Mesodermal cell (in vitro differentiated cells): ENCODE measurements at regions not wholly inside any gene's neighbourhood (a gene's known extent, or its start where the extent isn't known, plus 50 kb on each side); places are given as distances from the start of the nearest gene placed in this dataset.

Experiments used
- H3K27ac ChIP-seq: 2 replicates; pipeline ENCODE4 v1.7.0; 2013; ENCODE audit warnings: mild to moderate bottlenecking, low read depth, low read length, moderate library complexity; ENCODE audit not compliant: severe bottlenecking
- H3K36me3 ChIP-seq: 2 replicates; pipeline ENCODE4 v1.7.1; 2013; ENCODE audit warnings: mild to moderate bottlenecking, low read length, moderate library complexity; ENCODE audit not compliant: control insufficient read depth, insufficient read depth
- H3K4me1 ChIP-seq: one replicate; pipeline ENCODE4 v1.7.1; 2013; ENCODE audit warnings: mild to moderate bottlenecking, low read length; ENCODE audit not compliant: insufficient read depth, control insufficient read depth, poor library complexity, severe bottlenecking
- H3K4me3 ChIP-seq: 2 replicates; pipeline ENCODE4 v1.7.0; 2013; ENCODE audit warnings: low read length, control low read depth, mild to moderate bottlenecking; ENCODE audit not compliant: insufficient read depth, poor library complexity, severe bottlenecking; ENCODE audit errors: extremely low read depth
- H3K9me3 ChIP-seq: 2 replicates; pipeline ENCODE4 v1.7.1; 2013; ENCODE audit warnings: mild to moderate bottlenecking, low read length, moderate library complexity; ENCODE audit not compliant: control insufficient read depth
- WGBS, 2 experiments: methylation state at CpG; one replicate each; pipeline ENCODE4 v1.1.5; 2013; ENCODE audit warnings: missing lambda C conversion rate in 2 of 2; ENCODE audit not compliant: insufficient coverage in 2 of 2; 5-methylcytosine and 5-hydroxymethylcytosine counted together

- Histone ChIP-seq H3K4me1 (no peaks in the 10 kb centered on the region), H3K36me3 (no peaks in the 10 kb centered on the region), H3K9me3 (no peaks in the 10 kb centered on the region), H3K27ac (no peak overlapping the region), H3K4me3 (no peak overlapping the region)
Observed at GRCh38 chr11:107182978-107183377, 164.7 kb upstream of the GUCY1A2 start.

GRCh38 chr11:107180236-107180635 is 162.0 kb upstream of the GUCY1A2 start:
- no peaks in the 10 kb centered on the region for H3K36me3 ChIP-seq
- H3K27ac ChIP-seq = no peak overlapping the region
- H3K9me3 ChIP-seq = no peaks in the 10 kb centered on the region
- WGBS, 2 experiments = 83% methylated on average over 1 of the region's 1 CpG; no CpG with 5 or more reads in 1 of the 2 experiments
- no peaks in the 10 kb centered on the region for H3K4me1 ChIP-seq
- H3K4me3 ChIP-seq = no peak overlapping the region

GRCh38 chr11:107179829-107180228 is 161.6 kb upstream of the GUCY1A2 start:
- H3K36me3 ChIP-seq = no peaks in the 10 kb centered on the region
- H3K4me1 ChIP-seq = no peaks in the 10 kb centered on the region
- no CpG with 5 or more reads among the region's 1 CpG for WGBS, 2 experiments
- H3K27ac ChIP-seq = no peak overlapping the region
- no peak overlapping the region for H3K4me3 ChIP-seq
- no peaks in the 10 kb centered on the region for H3K9me3 ChIP-seq

GRCh38 chr11:107177106-107177477 is 158.8 kb upstream of the GUCY1A2 start:
- H3K4me3 ChIP-seq = no peak overlapping the region

GRCh38 chr11:107176148-107177105 is 158.2 kb upstream of the GUCY1A2 start:
- WGBS, 2 experiments = 94% methylated on average over 31 to 37 of the region's 37 CpGs
- H3K4me1 ChIP-seq = peaks cover 5% of the 10 kb centered on the region
- no peak overlapping the region for H3K4me3 ChIP-seq
- H3K9me3 ChIP-seq = no peaks in the 10 kb centered on the region
- no peaks in the 10 kb centered on the region for H3K36me3 ChIP-seq
- no peak overlapping the region for H3K27ac ChIP-seq

More at GRCh38 chr11:107177106-107177477, 158.8 kb upstream of the GUCY1A2 start:
- Histone ChIP-seq H3K4me1 (peaks cover 5% of the 10 kb centered on the region), H3K9me3 (no peaks in the 10 kb centered on the region), H3K27ac (no peak overlapping the region), H3K36me3 (no peaks in the 10 kb centered on the region)
- 91 to 96% methylated on average over 11 to 15 of the region's 15 CpGs for WGBS, 2 experiments

- no peak overlapping the region for H3K4me3 ChIP-seq
- no peak overlapping the region for H3K27ac ChIP-seq
- peaks cover 5% of the 10 kb centered on the region for H3K4me1 ChIP-seq
- H3K9me3 ChIP-seq = no peaks in the 10 kb centered on the region
- whole genome bisulfite sequencing, 2 experiments = 86 to 100% methylated on average over 2 to 4 of the region's 5 CpGs
- no peaks in the 10 kb centered on the region for H3K36me3 ChIP-seq
Observed at GRCh38 chr11:107174856-107175255, 156.6 kb upstream of the GUCY1A2 start.

- H3K4me3 ChIP-seq = no peak overlapping the region
- H3K27ac ChIP-seq = no peak overlapping the region
- whole genome bisulfite sequencing, 2 experiments = no CpG with 5 or more reads among the region's 2 CpGs
- H3K4me1 ChIP-seq = peaks cover 5% of the 10 kb centered on the region
- no peaks in the 10 kb centered on the region for H3K36me3 ChIP-seq
- no peaks in the 10 kb centered on the region for H3K9me3 ChIP-seq
Observed at GRCh38 chr11:107172996-107173395, 154.7 kb upstream of the GUCY1A2 start.

GRCh38 chr11:107157809-107158187 is 139.5 kb upstream of the GUCY1A2 start:
- 0% methylated on average over 1 of the region's 1 CpG for WGBS, 2 experiments
- H3K9me3 ChIP-seq = no peaks in the 10 kb centered on the region
- peak overlapping the region; percentile 86 for H3K27ac ChIP-seq
- no peaks in the 10 kb centered on the region for H3K36me3 ChIP-seq
- H3K4me1 ChIP-seq = peaks cover 18% of the 10 kb centered on the region
- H3K4me3 ChIP-seq = no peak overlapping the region

GRCh38 chr11:107157146-107157808 is 139.0 kb upstream of the GUCY1A2 start:
- Histone ChIP-seq H3K36me3 (no peaks in the 10 kb centered on the region), H3K27ac (peak overlapping the region; percentile 86), H3K4me3 (no peak overlapping the region), H3K9me3 (no peaks in the 10 kb centered on the region), H3K4me1 (peaks cover 18% of the 10 kb centered on the region)
- 60 to 67% methylated on average over 1 to 2 of the region's 3 CpGs for WGBS, 2 experiments

GRCh38 chr11:107151579-107151978 is 133.3 kb upstream of the GUCY1A2 start:
- H3K4me1 ChIP-seq = no peaks in the 10 kb centered on the region
- no peaks in the 10 kb centered on the region for H3K9me3 ChIP-seq
- H3K4me3 ChIP-seq = no peak overlapping the region
- H3K36me3 ChIP-seq = no peaks in the 10 kb centered on the region
- H3K27ac ChIP-seq = no peak overlapping the region

- Histone ChIP-seq H3K4me3 (no peak overlapping the region), H3K27ac (no peak overlapping the region), H3K4me1 (no peaks in the 10 kb centered on the region), H3K9me3 (no peaks in the 10 kb centered on the region), H3K36me3 (no peaks in the 10 kb centered on the region)
- WGBS, 2 experiments = 67% methylated on average over 1 of the region's 2 CpGs; no CpG with 5 or more reads in 1 of the 2 experiments
Observed at GRCh38 chr11:107151158-107151557, 132.9 kb upstream of the GUCY1A2 start.
